HEK293T (cell line): ENCODE measurements at regions not wholly inside any gene's neighbourhood (a gene's known extent, or its start where the extent isn't known, plus 50 kb on each side); places are given as distances from the start of the nearest gene placed in this dataset.

Experiments
- CTCF ChIA-PET: fragments of 350-600 bp; formaldehyde crosslinking; extraction: SDS; loops from one replicate; lab custom pipeline; 2021; ENCODE audit warnings: antibody characterized with exemption, inconsistent platforms; lab: Yijun Ruan, JAX
- POLR2A ChIA-PET: fragments of 350-600 bp; formaldehyde crosslinking; extraction: SDS; loops from one replicate; lab custom pipeline; 2020; ENCODE audit warnings: antibody characterized with exemption, inconsistent platforms; lab: Yijun Ruan, JAX
- DNase-seq: peaks from one replicate; pipeline ENCODE4 v3.0.0; 2012; ENCODE audit warnings: mixed read lengths; ENCODE audit errors: extremely low spot score
- ARNT ChIP-seq: fragments of 450-650 bp; IDR thresholded peaks from 2 replicates; pipeline ENCODE4 v1.6.1; 2017; ENCODE audit warnings: mild to moderate bottlenecking
- BHLHE40 ChIP-seq: fragments of 450-650 bp; IDR thresholded peaks from 2 replicates; pipeline ENCODE4 v1.6.1; 2016; ENCODE audit warnings: mild to moderate bottlenecking, moderate library complexity, borderline replicate concordance
- CTBP1 ChIP-seq: fragments of 450-650 bp; IDR thresholded peaks from 2 replicates; pipeline ENCODE4 v1.6.1; 2016; ENCODE audit warnings: borderline replicate concordance
- ELF4 ChIP-seq: fragments of 450-650 bp; IDR thresholded peaks from 2 replicates; pipeline ENCODE4 v1.6.1; 2017; ENCODE audit warnings: antibody characterized with exemption
- FOXA1 ChIP-seq: fragments of 450-650 bp; IDR thresholded peaks from 2 replicates; pipeline ENCODE4 v1.6.1; 2016; ENCODE audit warnings: mild to moderate bottlenecking
- FOXK2 ChIP-seq: fragments of 450-650 bp; IDR thresholded peaks from 2 replicates; pipeline ENCODE4 v1.6.1; 2016; ENCODE audit warnings: mild to moderate bottlenecking
- FOXM1 ChIP-seq: fragments of 450-650 bp; IDR thresholded peaks from 2 replicates; pipeline ENCODE4 v1.6.1; 2017; ENCODE audit warnings: mild to moderate bottlenecking, borderline replicate concordance
- HDGF ChIP-seq: fragments of 450-650 bp; IDR thresholded peaks from 2 replicates; pipeline ENCODE4 v1.6.1; 2017; ENCODE audit warnings: antibody characterized with exemption, borderline replicate concordance
- L3MBTL2 ChIP-seq: fragments of 450-650 bp; conservative IDR thresholded peaks from 2 replicates; pipeline ENCODE4 v1.6.1; 2016; ENCODE audit warnings: mild to moderate bottlenecking
- LEF1 ChIP-seq: fragments of 450-650 bp; IDR thresholded peaks from 2 replicates; pipeline ENCODE4 v1.6.1; 2017; ENCODE audit warnings: mild to moderate bottlenecking, borderline replicate concordance
- NFRKB ChIP-seq: fragments of 450-650 bp; IDR thresholded peaks from 2 replicates; pipeline ENCODE4 v1.6.1; 2016; ENCODE audit warnings: mild to moderate bottlenecking, moderate library complexity
- SP1 ChIP-seq: fragments of 450-650 bp; IDR thresholded peaks from 2 replicates; pipeline ENCODE4 v1.6.1; 2017
- SUZ12 ChIP-seq: fragments of 450-650 bp; IDR thresholded peaks from 2 replicates; pipeline ENCODE4 v1.6.1; 2016; ENCODE audit warnings: mild to moderate bottlenecking
- TARDBP ChIP-seq: fragments of 450-650 bp; IDR thresholded peaks from 2 replicates; pipeline ENCODE4 v1.6.1; 2016
- ZNF384 ChIP-seq: fragments of 450-650 bp; IDR thresholded peaks from 2 replicates; pipeline ENCODE4 v1.6.1; 2016
- TF ChIP-seq, protein P1 (sequence below): fragments of 450-650 bp; IDR thresholded peaks from 2 replicates; pipeline ENCODE4 v1.6.1; 2016

GRCh38 chr3:18964640-18965039, 183.7 kb upstream of the KCNH8 start:
- ChIA-PET CTCF (no interaction called here), POLR2A (no interaction called here)
- DNase-seq, result no peak
- TF ChIP-seq CTBP1, result no peak
- TF ChIP-seq ARNT, result no peak
- TF ChIP-seq LEF1, result no peak
- no peak for TF ChIP-seq HDGF
- TF ChIP-seq L3MBTL2, result no peak
- TF ChIP-seq, protein P1, sequence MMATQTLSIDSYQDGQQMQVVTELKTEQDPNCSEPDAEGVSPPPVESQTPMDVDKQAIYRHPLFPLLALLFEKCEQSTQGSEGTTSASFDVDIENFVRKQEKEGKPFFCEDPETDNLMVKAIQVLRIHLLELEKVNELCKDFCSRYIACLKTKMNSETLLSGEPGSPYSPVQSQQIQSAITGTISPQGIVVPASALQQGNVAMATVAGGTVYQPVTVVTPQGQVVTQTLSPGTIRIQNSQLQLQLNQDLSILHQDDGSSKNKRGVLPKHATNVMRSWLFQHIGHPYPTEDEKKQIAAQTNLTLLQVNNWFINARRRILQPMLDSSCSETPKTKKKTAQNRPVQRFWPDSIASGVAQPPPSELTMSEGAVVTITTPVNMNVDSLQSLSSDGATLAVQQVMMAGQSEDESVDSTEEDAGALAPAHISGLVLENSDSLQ, result no peak
- TF ChIP-seq FOXA1, result no peak
- TF ChIP-seq ELF4, result no peak
- TF ChIP-seq SUZ12, result no peak
- TF ChIP-seq FOXM1, result no peak
- no peak for TF ChIP-seq BHLHE40
- TF ChIP-seq ZNF384, result no peak
- no peak for TF ChIP-seq NFRKB
- no peak for TF ChIP-seq TARDBP

DNA sequence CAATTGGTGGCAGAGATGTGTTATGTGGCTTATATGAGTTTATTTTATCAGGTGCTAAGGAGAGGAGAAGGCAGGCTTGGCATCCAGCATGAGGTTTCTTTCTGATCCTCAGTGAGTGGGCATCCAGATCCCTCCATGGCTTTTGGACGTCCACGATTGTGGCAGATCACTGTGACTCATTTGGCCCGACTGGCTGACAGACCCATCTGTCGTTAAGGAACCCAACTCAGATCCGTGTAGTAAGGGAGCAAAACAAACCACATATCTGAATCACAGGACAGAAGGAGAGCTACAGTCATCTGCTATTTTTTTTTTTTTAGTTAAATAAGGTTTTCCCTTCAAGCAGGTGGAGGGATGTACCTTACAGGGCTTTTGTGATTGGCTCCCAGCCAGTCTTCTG, 197.0 kb upstream of the KCNH8 start:
- CTCF ChIA-PET, result no interaction called here

DNA sequence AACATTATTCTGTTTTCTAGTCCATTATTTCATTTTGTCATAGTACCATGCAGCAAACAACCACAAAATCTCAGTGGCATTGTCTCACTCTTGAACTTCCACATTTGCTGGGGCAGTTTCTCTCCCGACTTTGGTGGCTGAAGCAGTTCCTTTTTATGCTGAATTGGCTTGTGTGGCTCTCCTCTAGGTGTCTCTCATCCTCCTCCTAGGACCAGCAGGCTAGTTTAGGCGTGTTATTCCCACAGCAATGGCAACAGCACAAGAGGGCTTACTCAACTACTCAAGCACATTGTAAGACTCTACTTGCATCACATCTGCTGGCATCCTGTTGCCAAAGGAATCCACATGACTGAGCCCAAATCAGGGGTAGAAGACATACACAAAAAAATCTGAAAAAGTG, 201.8 kb upstream of the KCNH8 start:
- ChIA-PET CTCF (no interaction called here), POLR2A (no interaction called here)
- DNase-seq, result peak; percentile 10
- TF ChIP-seq, protein P1, result no peak
- TF ChIP-seq LEF1 (no peak), NFRKB (no peak), FOXA1 (no peak), HDGF (no peak), CTBP1 (no peak), L3MBTL2 (no peak)

More for the DNA sequence above, 197.0 kb upstream of the KCNH8 start:
- TF ChIP-seq SP1 (no peak), L3MBTL2 (no peak), LEF1 (no peak), BHLHE40 (no peak), FOXK2 (no peak), NFRKB (no peak), FOXM1 (no peak), HDGF (no peak), ZNF384 (no peak), CTBP1 (no peak), ARNT (no peak)
- TF ChIP-seq, protein P1, result no peak
- no peak for DNase-seq
- POLR2A ChIA-PET, result no interaction called here

- CTCF ChIA-PET, result no interaction called here
- TF ChIP-seq ARNT, result no peak
- no peak for TF ChIP-seq ZNF384
- no peak for TF ChIP-seq L3MBTL2
- TF ChIP-seq BHLHE40, result no peak
- no peak for TF ChIP-seq SP1
- no peak for TF ChIP-seq FOXA1
- no peak for TF ChIP-seq ELF4
- TF ChIP-seq, protein P1, result no peak
- TF ChIP-seq NFRKB, result no peak
- no peak for TF ChIP-seq LEF1
- TF ChIP-seq FOXM1, result no peak
- TF ChIP-seq HDGF, result no peak
- TF ChIP-seq TARDBP, result no peak
- POLR2A ChIA-PET, result no interaction called here
- no peak for DNase-seq
Observed at GRCh38 chr3:18937574-18937973, 210.7 kb upstream of the KCNH8 start.

GRCh38 chr3:18919158-18919557, 229.2 kb upstream of the KCNH8 start:
- CTCF ChIA-PET, result no interaction called here
- TF ChIP-seq NFRKB, result no peak
- no peak for TF ChIP-seq L3MBTL2
- no peak for TF ChIP-seq FOXM1
- TF ChIP-seq LEF1, result no peak
- no peak for TF ChIP-seq BHLHE40
- POLR2A ChIA-PET, result no interaction called here
- no peak for DNase-seq

GRCh38 chr3:18917923-18918322, 230.4 kb upstream of the KCNH8 start:
- TF ChIP-seq FOXM1 (no peak), L3MBTL2 (no peak), TARDBP (no peak), ARNT (no peak), HDGF (no peak), FOXK2 (no peak), FOXA1 (no peak), CTBP1 (no peak), NFRKB (no peak), ELF4 (no peak), SUZ12 (no peak), BHLHE40 (no peak), SP1 (no peak)
- TF ChIP-seq, protein P1, result no peak
- no peak for DNase-seq
- ChIA-PET POLR2A (no interaction called here), CTCF (no interaction called here)
